ENCODE measurements at regions not wholly inside any gene's neighbourhood (a gene's known extent, or its start where the extent isn't known, plus 50 kb on each side); places are given as distances from the start of the nearest gene placed in this dataset.

GRCh38 chr1:106721790-106722189 is 334.7 kb upstream of the PRMT6 start:
- TF ChIP-seq CTCF (IDR thresholded peaks at IDR 0.05; ENCODE audit: low read depth, low read length, missing input control) (no peak), TAF1 (conservative IDR thresholded peaks at IDR 0.05) (no peak), RAD21 (IDR thresholded peaks at IDR 0.05) (no peak), EGR1 (IDR thresholded peaks at IDR 0.05; ENCODE audit: low read depth in 2 of 2) (no peak), NR2F2 (IDR thresholded peaks at IDR 0.05) (no peak), REST (IDR thresholded peaks at IDR 0.05) (no peak), MAX (IDR thresholded peaks at IDR 0.05) (no peak), ZBTB33 (IDR thresholded peaks at IDR 0.05) (no peak), RXRA (IDR thresholded peaks at IDR 0.05) (no peak), JUND (IDR thresholded peaks at IDR 0.05) (no peak), ATF3 (IDR thresholded peaks at IDR 0.05) (no peak)

All from liver (tissue), 3 donors.